Lower leg skin (tissue), 3 donors: ENCODE measurements at regions not wholly inside any gene's neighbourhood (a gene's known extent, or its start where the extent isn't known, plus 50 kb on each side); places are given as distances from the start of the nearest gene placed in this dataset.

Experiments
- CTCF ChIP-seq, 3 donors: fragments of 450-650 bp; IDR thresholded peaks; one replicate each; pipeline ENCODE4 v1.5.1; 2016; ENCODE audit warnings: antibody characterized with exemption in 3 of 3, mild to moderate bottlenecking in 3 of 3, moderate library complexity in 2 of 3
- POLR2A ChIP-seq, 2 donors: fragments of 450-650 bp; IDR thresholded peaks; one replicate each; pipeline ENCODE4 v1.6.1; 2016 to 2017; ENCODE audit warnings: antibody characterized with exemption in 2 of 2, mild to moderate bottlenecking in 1 of 2, moderate library complexity in 1 of 2

- no peak for TF ChIP-seq CTCF (IDR thresholded peaks at IDR 0.05)
- no peak for TF ChIP-seq POLR2A (IDR thresholded peaks at IDR 0.05)
These were observed 140.3 kb downstream of the NAA11 start for GRCh38 chr4:79185526-79186045.
